SU-DHL-6 (cell line): ENCODE measurements at regions not wholly inside any gene's neighbourhood (a gene's known extent, or its start where the extent isn't known, plus 50 kb on each side); places are given as distances from the start of the nearest gene placed in this dataset.

ENCODE experiments used
- CTCF ChIP-seq: fragments of 200-600 bp; sonication (generic); IDR thresholded peaks from one replicate; pipeline ENCODE4 v1.5.1; 2017; ENCODE audit warnings: antibody characterized with exemption, mild to moderate bottlenecking, low read length, moderate library complexity; ENCODE audit not compliant: insufficient read depth, poor library complexity, severe bottlenecking
- EZH2phosphoT487 ChIP-seq: fragments of 200-600 bp; sonication (generic), shearing (Covaris generic); conservative IDR thresholded peaks from 2 replicates; pipeline ENCODE4 v1.6.1; 2018; ENCODE audit warnings: mild to moderate bottlenecking, antibody characterized with exemption, low read length, moderate library complexity, mixed read lengths

- no peak for TF ChIP-seq CTCF
- no peak for TF ChIP-seq EZH2phosphoT487
Measured at GRCh38 chr14:34297786-34298520, 164.1 kb downstream of the SPTSSA start.
